Activated CD4-positive, alpha-beta T cell treated with anti-CD3 and anti-CD28 coated beads, Interleukin-2, Interleukin-6, amounts not matched to agents 100 ng/mL and 50 ng/mL, durations not matched to agents 16 hours and 8 hours (primary cell): ENCODE measurements at regions not wholly inside any gene's neighbourhood (a gene's known extent, or its start where the extent isn't known, plus 50 kb on each side); places are given as distances from the start of the nearest gene placed in this dataset.

Experiments used
- DNase-seq: peaks from one replicate; pipeline ENCODE4 v3.0.0-alpha.2; 2020

DNA sequence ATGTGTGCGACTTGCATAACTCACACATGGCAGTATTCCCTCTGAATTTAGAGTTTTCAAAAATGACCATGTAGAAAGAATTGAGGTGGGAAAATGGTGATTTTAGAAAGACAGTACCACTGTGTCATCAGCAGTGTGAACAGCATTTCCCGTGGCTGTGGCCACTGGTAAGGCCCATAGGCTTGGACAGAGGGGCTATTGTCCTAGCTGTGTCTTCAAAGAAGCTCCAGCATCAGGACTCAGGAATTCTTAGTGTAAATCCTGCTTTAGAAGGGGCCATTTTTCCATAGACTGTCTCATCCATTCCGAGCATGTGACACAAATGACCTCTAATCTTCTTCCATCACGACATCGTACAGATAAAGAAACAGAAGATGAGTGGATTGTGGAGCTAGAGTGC, 119.3 kb upstream of the BACE2 start:
- no peak for DNase-seq

DNA sequence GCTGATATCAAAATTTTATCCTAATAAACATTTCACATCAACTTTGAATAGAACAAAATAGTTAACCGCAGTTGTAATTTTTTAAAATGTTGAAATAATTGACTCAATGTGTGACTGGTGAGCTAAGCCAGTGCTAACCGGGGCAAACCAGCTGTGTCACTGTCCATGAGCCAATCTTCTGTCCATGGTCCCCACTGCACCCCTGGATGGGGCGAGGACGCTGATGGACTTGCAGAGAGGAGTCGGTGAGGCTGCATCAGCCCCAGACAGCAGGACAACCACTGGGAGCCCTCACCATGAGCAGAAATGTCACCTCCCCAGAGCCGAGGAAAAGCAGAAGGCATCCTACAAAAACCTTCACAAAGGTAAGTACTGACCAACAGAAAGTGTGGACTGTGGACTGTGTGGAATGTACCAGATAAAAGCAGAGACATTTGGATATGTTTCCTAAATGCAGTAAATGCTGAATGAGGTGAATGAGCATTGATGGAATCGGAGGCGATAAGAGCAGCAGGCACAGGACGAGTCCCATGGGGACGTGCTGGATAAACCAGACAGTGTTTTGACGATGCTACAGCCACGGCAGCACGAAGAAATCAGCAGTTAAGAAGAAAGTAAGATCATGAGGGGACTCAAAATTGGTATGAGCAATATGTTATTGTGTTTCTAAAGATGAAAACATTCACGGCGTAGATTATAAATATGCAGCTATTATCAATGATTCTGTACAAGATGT, 115.0 kb upstream of the BACE2 start:
- DNase-seq = no peak

DNA sequence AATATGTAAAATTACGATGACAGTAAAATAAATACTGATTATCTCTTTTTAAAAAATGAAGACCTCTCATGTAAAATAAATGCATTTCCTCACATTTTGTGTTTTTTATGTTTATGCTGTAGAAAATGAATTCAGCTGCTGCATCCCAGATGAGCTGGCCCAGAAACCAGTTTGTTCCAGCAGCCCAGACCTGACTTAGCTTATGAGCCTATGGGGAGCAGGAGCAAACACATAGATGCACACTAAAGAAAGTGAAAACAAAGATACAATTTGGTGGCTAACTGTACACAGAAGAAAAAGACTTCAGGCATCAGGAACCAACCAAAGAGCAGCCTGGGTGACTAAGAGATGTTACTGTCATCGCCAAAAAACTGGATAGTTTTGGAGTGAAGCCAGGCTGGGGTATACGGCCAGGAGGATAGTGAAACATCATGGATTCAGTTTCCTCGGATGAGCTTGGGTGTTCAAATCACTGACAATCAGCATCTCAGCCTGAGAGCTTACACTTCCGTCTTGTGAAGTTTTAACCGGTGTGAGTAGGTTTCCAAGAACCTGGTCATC, 113.9 kb upstream of the BACE2 start:
- no peak for DNase-seq

DNA sequence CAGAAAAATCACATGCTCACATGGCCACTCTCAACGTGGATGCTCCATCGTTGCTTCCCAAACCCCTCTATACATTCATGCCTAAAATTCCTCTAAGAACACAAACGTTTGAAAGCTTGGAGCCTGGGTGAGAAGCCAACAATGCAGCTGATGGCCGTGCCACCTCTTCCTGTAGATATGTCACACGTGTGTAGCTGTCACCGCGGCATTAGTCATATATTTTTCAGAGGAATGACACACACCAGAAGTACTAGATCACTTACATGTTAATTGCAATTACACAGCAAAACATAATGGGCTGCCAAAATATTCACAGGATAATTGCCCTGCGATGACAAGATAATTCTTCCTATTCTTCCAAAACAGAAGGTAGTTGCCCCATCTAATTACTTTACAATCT, 112.7 kb upstream of the BACE2 start:
- DNase-seq = no peak

DNA sequence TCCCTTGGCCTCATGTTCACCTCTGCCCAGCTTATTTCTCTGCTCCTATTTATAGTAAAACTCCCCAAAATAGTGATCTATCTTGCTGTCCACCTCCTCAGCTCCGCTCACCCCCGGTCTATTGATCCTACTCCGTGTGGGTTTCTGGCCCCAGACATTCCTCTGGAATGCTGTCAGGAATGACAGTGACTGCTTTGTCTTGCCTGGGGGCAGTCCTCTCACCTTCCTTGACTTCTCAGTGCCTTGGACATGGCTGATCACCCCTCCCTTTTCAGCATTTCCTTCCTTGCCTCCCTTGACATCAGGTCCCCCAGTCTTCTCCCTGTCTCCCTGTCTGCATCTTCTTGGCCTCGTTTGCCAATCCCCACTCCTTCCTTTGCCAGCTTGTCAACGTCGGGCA, 108.1 kb upstream of the BACE2 start:
- DNase-seq = no peak

DNA sequence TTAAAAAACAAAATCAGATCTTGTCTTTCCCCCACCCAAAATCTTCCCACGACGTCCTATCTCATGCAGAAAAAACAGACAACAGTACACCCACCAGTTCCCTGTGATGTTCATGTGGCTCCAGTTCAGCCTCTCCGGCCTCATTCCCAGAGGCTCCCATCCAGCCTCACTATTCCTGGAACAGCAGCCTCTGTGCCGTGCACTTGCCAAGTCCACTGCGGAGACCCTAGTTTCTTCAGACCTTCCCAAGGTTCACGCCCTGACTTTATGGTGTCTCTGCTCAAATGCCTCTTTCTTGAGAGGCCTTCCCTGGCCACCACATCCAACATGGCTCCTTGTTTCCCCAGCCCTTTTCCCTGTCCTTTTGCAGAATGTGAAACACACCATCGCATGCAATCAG, 106.3 kb upstream of the BACE2 start:
- DNase-seq = no peak

DNA sequence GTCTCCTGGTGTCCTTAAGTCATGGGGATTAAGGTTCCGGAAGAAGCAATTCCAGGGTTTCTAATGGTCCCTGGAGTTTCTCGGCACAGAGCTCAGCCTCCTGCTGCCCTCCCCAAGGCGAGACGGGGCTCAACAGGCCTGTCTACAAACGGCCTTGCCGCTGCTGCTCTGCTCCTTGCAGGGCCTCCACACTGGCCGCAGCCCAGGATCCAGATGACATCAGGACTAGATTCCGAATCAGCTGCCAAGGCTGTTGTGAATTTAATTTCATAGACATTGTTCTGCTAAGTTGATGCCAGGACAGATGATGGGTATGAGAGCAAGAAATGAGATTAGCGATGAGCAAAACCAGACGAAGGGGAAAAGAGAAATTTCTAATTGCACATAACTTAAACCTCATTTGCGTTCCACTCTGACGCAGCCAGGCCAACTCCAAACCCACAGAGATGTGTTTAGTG, 103.6 kb upstream of the BACE2 start:
- no peak for DNase-seq

DNA sequence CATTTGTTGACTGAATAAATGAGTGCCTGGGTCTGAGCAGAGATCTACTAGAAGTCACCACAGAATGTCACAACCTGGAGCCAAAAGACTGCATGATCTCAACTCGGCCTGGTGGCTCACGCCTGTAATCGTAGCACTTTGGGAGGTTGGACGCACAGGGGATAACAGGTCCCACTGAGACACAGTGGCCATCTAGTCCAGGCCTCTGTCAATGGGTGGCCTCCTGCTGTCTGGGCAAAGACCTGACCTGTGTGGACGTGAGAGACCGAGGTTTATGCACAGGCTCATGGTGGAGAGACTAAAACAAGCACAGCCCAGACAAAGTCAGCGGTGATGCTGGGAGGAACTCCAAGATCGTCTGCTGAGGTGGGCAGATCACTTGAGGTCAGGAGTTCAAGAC, 103.0 kb upstream of the BACE2 start:
- DNase-seq = no peak

DNA sequence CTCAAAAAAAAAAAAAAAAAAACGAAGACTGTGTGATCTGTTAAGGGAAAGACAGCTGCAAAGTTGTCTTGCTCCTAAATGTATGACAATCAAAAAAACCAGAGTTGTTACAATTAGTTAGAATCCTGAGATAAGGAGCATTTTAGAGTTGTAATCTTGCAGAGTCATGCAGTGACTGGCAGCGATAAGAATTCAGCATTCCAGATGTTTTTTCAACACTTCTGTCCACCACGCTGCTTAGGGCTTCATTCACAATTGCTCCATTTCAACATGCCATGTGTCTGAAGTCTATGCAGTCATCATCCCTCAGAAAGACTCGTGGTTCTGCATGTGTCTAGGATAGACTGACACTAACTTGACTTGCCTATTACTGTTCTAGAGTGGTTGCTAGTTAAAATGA, 102.4 kb upstream of the BACE2 start:
- DNase-seq = no peak

DNA sequence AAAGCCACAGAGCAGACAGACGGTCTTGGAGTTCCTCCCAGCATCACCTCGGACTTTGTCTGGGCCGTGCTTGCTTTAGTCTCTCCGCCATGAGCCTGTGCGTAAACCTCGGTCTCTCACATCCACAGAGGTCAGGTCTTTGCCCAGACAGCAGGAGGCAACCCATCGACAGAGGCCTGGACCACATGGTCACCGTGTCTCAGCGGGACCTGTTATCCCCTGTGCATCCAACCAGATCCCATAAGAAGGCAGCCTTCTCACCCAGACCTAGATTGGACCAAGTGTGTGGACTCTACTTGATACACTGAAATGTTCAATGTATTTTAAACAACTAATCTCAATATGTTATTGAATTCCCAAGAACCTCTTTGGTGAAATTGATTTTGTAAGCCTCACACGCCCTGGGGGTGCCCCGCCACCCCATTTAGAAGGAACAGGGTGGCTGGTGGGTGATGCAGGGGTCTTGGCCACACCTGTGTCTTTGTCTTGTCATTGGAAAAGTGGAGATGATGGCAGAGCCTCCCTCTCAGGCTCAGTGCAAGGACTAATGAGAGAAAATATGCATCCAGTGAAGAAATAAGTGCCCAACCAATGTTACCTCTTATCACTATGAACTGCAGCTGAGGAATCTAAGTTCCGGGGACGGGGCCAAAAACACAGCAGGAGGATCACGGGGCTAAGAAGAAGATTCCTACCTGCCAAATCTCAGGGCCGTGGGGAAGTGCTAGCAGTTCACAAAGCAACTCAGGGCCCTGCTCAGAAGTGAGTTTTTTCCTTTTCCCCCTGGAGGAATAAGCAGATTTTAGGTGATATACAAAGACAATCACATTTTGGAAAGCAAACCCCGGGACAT, 101.6 kb upstream of the BACE2 start:
- DNase-seq = no peak

DNA sequence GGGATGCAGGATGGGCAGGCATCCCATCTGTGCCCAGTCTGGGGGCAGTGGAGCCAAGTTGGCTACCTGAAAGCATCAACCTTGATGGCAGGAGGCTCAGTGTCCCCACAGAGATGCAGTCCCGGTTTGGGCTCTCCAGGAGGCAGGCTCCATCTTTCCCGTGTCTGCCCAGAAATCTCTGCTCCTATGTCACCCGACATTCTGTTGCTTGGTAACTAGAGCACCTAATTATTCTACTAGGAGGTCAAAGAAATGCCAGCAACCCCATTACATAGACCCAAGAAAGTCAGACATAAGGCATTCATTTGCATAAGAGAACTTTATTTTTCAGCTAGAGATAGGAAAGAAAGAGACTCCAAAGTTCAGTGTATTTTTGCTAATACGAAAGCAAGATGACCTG, 100.3 kb upstream of the BACE2 start:
- no peak for DNase-seq

DNA sequence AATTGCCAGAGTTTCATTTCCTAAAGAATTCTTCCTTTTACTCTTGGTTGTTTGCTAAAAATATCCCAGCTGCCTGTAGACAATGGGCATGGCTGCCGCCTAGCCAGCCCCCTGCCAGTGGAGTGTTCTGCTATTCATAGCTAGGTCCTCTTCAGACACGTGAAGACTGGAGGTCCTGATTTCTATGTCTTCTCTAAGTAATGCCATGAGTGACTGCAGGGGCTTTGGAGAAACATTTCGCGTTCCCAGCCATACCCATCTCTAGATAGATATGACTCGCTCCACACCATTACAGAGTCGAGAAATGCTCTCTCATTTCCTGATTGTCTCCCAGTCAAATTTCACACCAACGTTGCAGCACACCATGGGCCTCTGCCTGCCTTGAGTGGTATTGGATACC, 99.5 kb upstream of the BACE2 start:
- no peak for DNase-seq

DNA sequence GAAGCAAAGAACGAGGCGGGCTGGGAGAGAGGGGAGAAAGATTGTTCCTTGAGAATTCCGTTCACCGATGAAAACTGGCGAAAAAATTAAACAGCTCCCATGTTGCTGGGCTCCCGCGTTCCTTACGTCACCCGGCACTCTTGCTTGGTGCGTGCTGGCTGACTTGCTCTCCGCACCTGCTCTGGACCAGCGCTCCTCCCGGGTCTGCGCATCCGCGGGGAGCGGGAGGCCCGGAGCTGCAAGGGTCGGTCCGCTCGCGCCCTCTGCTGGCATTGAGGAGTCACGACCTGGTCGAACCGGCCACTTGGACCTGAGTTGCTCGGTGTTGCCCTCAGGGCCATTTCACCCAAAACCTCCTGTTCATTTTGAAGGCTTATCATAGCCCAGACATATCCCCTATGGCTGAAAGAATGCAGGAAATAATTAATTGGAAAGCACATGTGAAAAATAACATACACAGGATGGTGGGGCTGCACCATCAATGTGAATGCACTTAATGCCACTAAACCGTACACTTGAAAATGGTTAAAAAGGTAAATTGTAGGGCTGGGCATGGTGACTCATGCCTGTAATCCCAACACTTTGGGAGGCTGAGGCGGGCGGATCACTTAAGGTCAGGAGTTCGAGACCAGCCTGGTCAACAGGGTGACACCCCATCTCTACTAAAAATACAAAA, 98.9 kb upstream of the BACE2 start:
- peak; percentile 85 for DNase-seq

DNA sequence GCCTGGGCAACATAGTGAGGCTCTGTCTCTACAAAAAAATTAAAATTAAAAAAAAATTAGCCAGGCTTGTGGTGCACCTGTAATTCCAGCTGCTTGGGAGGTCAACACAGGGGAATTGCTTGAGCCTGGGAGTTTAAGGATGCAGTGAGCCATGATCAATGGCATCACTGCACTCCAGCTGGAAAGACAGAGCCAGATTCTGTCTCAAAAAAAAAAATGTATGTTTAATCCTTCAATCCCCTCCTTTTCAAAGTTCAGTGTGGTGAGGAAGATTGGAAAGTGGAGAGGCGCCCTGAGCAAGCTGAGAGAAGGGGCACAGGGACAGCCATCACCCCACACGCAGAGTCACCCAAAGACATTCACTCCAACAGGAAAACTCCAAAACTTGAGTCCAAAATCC, 97.7 kb upstream of the BACE2 start:
- DNase-seq = no peak

DNA sequence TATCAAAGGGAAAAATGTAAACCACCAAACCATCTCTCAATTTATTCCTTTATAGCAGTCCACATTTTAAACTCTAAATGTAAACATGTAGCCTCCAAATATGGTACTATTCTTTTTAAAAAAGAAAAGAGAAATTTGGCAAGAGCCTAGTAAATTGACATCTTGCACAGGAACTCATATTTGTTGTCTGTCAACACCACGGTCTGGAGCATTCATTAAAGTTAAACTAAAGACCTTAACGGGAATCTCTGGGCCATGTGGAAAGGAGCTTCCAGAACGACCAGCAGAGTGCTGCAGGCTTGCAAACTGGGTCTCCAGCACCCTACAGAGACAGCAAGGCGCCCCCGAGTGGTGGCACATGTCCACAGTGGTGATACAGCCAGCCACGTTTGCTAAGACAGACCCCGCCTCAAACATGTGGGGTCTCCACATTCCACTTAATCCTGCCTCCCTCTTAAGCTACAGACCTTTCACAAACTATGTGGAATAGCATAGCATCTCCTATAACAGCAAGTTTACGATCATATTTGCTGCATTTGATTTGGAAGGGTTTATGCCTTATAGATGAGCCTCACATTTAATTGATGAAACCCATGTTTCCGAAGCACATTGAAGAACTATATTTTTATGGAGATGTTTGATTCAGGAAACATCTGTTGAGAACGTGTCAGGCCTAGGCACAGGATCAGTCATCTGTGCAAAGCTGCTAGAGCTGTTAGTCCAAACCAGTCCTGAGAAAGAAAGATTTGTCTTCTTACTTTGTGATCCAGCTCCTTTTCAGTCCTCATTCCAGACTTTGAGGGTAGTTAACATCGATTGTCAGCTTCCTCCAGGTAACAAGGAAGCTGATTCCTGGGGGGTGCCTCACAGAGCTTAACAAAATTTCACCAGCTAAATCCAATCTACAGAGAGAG, 96.4 kb upstream of the BACE2 start:
- DNase-seq = no peak

DNA sequence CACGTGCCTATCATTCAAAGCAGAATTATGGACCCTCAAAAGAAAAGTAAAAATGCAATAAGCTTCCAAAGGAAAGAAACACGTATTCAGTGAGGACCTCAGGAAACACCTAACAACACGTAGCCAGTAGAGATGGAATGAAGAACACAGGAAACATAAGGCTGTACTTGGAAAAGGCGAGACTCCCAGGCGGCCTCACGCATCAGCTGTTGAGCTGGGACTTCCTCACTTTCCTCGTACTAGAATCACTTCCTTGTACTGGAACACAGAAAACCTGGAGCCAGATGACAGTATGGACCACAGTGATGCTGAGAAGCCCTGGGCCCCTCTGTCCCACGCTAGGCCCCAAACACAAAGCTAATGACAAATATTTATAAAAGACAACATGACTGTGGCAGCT, 94.4 kb upstream of the BACE2 start:
- no peak for DNase-seq

DNA sequence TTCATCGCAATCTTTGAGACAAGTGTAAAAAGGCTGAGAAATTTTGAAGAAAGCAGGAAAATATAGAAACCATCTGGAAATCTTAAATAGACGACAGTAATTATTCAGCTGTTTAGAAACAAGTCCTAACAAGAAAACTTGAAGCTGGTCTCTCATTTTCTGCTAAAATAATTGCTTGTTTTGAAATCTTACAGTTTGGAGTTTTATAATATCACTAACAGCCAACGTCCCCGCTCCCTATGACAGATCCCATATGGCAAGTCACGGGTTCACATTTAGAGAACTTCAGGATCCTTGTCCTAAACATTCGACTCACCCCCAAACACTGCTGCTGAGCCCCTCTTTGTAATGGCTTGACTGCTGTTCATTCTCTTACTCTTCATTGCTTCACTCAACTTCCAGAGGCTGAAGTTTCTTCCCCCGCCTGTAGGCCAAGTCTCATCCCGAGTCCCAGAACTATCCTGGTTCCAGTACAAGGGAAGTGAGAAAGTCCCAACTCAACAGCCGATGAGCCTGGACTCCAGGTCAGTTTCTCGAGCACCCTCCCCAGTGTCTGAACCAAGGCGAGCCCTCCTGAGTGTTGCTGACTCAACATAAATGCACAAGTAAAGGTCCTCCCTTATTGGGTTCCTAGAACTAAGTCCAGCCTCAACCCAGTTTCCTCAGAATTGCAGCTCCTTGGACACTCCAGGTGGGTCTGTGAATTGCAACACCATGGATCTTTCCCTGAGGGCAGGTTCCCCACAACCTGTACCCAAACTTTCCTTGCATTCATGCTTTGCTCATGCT, 93.4 kb upstream of the BACE2 start:
- DNase-seq = no peak

DNA sequence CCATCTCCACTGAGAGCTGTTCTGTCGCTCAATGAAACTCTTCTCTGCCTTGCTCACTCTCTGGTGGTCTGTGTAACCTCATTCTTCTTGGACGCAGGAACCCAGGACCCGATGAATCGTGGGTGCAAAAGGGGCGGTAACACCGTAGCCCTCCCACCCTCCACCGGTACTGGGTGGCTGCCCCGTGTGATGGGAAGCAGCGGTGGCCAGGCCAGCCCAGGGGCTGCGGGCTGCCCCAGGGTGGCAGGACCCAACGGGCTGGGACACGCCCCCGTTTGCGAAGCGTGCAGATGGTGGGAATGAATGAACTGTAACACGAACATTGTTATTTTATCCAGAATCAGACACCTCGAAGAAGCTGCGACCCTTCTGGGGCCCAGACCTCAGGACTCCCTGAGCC, 92.3 kb upstream of the BACE2 start:
- DNase-seq = no peak

DNA sequence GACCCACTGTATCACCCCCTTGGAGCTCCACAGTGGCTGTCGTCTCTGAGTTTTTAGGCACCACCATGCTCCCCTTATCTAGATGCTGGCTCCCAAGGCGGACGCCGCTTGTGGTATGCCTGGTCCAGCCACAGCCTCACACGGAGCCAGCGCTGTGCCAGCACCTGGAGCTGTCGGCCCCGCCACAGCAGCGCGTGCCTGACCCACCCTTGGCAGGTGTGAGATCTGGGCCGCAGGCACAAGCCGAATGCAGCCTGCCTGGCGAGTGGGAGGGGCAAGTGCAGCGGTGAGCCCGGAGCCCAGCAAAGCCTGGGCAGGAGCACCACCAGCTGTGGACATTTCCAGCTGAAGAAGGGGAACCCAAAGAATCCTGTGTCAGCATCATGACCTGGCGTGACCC, 91.9 kb upstream of the BACE2 start:
- no peak for DNase-seq

DNA sequence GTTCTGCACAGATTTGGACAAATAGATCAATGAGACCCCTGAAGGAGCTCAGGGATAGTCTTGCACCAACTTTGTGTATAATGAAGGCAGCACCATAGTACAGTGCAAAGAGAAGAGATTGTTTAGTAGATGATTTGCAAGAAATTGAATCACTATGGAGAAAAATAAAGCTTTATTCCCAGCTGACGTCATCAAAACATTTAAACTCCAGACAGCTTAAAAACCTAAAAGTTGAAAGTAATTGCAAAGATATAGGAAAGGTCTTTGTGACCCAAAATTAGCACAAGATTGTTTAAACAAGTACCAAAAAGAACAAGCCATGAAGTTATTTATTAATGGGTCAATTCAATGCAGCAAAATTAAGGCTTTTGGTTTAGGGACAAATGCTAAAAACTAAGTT, 88.8 kb upstream of the BACE2 start:
- no peak for DNase-seq

DNA sequence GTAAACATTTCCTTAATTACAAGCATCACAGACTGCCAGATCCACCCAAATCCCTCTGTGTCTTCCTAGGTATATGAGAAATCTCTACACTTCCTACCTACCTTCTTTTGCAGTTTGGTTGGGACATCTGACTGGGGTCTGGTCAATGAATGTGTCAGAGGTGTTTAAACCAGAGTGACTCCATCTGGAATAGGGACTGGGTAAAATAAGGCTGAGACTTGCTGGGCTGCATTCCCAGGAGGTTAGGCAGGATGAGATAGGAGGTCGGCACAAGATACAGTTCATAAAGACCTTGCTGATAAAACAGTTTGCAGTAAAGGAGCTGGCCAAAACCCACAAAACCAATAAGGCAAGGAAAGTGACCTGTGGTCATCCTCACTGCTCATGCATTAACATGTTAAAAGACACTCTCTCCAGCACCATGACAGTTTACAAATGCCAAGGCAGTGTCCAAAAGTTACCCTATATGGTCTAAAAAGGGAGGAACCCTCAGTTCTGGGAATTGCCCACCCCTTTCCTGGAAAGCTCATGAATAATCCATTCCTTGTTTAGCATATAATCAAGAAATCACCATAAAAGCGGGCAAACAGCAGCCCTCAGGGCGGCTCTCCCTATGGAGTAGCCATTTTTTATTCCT, 87.4 kb upstream of the BACE2 start:
- DNase-seq = no peak
